GM20000 (cell line): ENCODE measurements at regions not wholly inside any gene's neighbourhood (a gene's known extent, or its start where the extent isn't known, plus 50 kb on each side); places are given as distances from the start of the nearest gene placed in this dataset.

Experiments used
- DNase-seq: peaks from one replicate; pipeline ENCODE4 v3.0.0; 2012; ENCODE audit warnings: low spot score
- TF ChIP-seq, protein P1 (sequence below): IDR thresholded peaks from 2 replicates; pipeline ENCODE4 v1.5.1; 2012; ENCODE audit warnings: mild to moderate bottlenecking, control low read depth; ENCODE audit errors: extremely low read depth, missing control alignments

DNA sequence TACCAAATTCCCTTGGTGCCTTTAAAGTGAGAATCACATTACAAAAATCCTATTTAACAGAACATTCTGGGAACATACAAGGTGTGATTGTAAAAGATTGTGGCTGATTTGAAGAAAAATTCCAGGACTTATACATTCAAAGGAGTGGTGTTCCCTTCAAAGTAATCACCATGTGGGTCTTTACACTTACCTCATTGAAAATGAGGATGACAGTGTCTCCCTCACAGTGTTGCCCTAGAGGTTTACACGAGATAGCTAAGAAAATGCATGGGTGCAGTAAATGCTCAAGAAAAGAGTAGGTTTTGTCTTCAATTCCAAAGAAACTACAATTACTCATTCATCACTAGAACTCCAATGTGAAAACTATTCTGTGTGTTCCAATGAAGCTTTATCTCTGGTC is 331.5 kb downstream of the SLC4A3 start:
- DNase-seq: no peak
- TF ChIP-seq, protein P1, sequence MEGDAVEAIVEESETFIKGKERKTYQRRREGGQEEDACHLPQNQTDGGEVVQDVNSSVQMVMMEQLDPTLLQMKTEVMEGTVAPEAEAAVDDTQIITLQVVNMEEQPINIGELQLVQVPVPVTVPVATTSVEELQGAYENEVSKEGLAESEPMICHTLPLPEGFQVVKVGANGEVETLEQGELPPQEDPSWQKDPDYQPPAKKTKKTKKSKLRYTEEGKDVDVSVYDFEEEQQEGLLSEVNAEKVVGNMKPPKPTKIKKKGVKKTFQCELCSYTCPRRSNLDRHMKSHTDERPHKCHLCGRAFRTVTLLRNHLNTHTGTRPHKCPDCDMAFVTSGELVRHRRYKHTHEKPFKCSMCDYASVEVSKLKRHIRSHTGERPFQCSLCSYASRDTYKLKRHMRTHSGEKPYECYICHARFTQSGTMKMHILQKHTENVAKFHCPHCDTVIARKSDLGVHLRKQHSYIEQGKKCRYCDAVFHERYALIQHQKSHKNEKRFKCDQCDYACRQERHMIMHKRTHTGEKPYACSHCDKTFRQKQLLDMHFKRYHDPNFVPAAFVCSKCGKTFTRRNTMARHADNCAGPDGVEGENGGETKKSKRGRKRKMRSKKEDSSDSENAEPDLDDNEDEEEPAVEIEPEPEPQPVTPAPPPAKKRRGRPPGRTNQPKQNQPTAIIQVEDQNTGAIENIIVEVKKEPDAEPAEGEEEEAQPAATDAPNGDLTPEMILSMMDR: no peak

DNA sequence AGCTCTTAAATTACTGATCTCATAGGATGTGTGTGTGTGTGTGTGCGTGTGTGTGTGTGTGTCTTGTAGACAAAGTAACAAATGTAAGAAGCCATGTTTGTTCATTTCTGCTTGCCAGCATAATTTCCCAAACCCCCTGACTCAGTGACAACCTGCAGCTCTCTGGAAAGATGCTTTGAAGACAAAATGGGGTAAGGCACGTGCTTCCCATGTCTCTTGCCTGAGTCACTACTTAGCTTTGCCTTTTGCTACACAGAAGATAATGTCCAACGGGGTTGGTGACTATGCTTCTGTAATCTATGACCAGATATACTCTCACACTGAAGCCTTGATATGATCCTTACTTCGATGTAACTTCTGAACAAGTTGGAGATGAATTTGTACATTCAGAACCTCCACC is 332.0 kb downstream of the SLC4A3 start:
- DNase-seq: no peak
- TF ChIP-seq, protein P1: no peak

DNA sequence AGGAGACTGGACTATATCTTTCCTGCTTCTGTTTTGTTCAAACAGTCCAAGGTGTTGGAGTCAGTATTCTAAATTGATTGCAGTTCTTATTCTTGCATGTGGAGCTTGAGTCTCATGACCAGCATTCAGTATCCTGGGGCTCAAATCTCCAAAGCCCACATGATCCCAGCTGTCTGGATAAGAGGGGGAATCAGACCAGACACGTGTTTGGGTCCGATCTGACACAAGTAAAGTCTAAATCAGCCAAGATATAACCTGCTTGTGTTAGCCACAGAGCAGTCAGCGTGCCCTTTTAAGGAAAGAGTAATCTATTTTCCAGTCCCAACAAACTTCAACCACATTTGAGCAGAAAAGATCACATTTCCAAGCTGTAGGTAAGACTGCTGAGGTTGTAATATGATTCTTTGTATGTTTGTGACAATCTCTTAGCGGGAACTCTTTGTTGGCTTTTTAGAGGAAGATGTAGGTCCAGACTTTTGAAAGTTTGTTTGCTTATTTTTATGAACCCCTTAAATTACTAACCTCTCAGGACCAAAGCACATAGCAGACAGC is 334.6 kb downstream of the SLC4A3 start:
- no peak for DNase-seq
- TF ChIP-seq, protein P1: no peak

DNA sequence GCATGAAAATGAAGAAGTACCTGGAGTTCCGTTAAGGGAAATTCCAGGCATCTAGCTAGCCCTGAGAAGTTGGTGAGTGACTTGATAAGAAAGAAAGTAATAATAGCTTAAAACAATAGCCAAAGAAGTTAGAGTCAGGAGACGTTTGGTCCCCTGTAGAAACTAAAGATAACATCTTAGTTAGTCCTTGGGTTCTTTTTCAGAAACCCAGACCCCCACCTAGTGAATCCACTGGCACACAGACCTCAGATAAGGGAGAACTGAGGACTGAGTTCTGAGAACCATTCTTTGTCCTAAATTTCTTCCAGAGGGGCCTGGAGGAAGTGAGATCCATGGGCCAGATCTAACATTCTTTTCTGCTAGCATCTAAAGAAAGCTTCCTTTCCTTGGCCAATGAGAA is 335.4 kb downstream of the SLC4A3 start:
- TF ChIP-seq, protein P1: no peak
- no peak for DNase-seq

DNA sequence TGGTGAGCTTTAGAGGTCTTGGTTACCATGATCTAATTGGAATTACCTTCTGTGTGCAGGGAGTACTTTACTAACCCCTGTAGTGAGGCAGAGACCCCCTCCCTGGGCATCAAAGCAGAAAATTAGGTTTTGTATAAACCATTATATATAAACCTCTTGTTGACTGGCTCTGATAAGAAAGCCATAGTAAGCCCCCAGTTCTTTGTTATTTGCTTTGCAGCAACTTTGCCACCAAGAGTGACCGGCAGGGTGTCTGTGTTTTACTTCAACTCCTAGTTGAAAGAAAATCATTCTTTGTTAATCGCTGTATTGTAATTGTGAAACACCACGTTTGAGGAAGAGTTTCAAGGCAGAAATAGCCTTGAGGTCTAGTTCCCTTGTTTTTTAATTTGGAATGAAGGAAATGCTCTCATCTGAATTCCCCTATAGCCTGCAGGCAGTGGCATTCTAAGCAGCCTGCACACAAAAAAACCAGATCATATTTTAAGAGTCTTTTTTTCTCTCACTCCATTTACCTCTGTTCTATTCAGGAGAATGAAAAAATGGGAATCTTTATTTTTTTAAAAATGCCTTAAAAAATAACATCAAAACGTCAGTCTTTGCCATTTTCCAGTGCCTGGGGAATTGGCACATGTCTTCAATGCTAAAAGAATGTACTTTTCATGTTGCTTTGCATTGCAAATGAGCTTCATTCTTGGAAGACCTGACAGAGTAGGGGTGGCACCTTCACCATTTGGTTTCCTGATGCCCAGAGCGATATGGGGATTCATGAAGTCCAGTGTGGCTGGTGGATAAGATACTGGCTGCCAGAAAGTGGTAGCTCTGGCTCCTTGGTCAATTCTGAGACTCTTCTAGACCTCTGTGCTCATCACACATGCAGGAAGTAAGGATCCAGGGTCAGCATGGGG is 338.1 kb downstream of the SLC4A3 start:
- TF ChIP-seq, protein P1: no peak
- no peak for DNase-seq

DNA sequence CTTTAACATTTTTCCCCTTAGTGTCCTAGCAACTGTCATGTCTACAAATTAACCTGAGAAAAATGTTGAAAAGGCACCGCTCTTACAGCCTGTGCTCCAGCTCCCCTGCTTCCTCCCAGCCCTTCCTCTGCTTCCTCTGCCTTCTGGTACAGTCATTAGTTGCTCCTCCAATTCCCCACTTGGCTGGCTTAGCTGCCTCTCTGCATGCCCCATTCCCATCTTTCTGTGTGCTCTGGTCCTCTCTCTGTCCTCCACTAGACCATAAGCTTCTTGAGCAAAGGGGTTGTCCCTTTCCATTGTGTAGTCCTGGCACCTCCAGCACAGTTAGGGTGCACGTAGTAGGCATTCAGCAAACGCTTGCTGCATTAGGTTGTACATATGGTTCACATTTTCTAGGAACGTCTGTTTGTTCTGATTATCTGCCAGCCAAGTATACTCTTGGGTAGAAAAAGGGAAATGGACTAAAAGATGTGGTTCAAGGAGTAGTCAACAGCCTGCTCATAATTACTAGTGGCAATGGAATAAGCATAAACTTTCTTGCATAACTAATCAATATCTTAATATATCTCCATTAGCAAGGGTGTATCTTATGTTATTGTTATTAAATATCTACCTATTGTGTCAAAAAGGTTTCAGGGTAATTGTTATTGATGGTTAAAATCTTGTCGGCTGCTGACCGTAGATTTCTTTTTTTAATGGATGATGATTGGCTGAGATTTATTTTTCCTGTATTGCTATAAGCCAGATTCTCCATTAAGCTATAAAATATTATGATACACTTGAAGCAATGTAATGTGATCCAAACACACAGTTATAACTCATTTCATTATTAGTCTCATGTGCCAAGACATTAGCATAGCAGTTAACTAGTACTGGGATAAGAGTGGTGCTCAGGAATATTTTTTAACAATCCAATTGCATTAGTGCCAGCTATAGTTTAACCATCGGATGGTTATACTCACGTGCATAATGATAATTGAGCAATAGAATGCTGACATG is 340.1 kb downstream of the SLC4A3 start:
- TF ChIP-seq, protein P1: no peak
- DNase-seq: no peak
